HG02884 (cell line): ENCODE measurements at regions not wholly inside any gene's neighbourhood (a gene's known extent, or its start where the extent isn't known, plus 50 kb on each side); places are given as distances from the start of the nearest gene placed in this dataset.

Source experiments
- ATAC-seq: cut with Tn5 transposase; IDR thresholded peaks from one replicate; pipeline ENCODE4 v1.9.1; 2021; ENCODE audit warnings: mild to moderate bottlenecking, moderate library complexity; ENCODE audit not compliant: unreplicated experiment

DNA sequence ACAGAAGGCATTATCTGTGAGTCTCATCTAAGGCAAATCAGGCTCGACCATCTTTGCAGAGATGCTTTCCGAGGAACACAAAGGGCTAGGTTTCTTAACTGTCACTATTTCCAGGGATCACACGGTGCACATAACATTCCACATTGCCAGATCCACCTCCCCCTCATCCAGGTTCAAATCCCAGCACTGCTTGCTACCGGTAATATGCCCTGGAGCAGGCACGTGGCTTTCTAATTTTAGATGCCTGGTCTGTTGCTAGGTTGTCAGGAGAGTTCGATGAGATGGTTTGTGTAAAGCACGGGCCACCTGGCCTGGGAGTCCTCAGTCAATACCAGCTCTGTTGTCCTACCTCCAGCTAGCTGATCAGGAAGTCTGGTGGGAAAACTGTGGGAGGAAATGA lies 598.6 kb downstream of the NPHP4 start:
- no peak for ATAC-seq

DNA sequence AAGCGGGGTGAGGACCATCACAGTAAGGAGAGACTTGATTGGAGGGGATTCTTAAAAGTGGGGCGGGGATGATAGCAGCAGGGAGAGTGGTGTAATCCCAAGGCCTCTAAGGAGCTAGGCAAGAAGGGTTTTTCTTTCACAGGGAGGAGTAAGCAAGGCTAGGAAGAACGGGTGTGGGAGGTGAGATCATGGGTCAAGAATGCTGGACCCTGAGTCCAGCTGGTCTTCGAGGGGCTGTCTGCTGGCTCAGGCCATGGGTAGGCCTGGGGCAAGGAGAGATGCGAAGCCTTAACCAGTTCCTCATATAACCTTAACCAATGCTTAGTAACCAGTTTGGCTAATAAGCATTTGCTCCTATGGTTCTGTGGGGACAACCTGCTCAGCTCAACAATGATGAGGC lies 599.1 kb downstream of the NPHP4 start:
- ATAC-seq: no peak

GRCh38 chr1:5391725-5392124 lies 600.5 kb downstream of the NPHP4 start:
- no peak for ATAC-seq

GRCh38 chr1:5390504-5390903 lies 601.7 kb downstream of the NPHP4 start:
- ATAC-seq: no peak

GRCh38 chr1:5389101-5389885 lies 602.9 kb downstream of the NPHP4 start:
- ATAC-seq: no peak

- no peak for ATAC-seq
Observed at GRCh38 chr1:5388622-5389021, 603.6 kb downstream of the NPHP4 start.

- no peak for ATAC-seq
Observed at GRCh38 chr1:5386371-5386770, 605.9 kb downstream of the NPHP4 start.

GRCh38 chr1:5385956-5386355 lies 606.3 kb downstream of the NPHP4 start:
- ATAC-seq: no peak

DNA sequence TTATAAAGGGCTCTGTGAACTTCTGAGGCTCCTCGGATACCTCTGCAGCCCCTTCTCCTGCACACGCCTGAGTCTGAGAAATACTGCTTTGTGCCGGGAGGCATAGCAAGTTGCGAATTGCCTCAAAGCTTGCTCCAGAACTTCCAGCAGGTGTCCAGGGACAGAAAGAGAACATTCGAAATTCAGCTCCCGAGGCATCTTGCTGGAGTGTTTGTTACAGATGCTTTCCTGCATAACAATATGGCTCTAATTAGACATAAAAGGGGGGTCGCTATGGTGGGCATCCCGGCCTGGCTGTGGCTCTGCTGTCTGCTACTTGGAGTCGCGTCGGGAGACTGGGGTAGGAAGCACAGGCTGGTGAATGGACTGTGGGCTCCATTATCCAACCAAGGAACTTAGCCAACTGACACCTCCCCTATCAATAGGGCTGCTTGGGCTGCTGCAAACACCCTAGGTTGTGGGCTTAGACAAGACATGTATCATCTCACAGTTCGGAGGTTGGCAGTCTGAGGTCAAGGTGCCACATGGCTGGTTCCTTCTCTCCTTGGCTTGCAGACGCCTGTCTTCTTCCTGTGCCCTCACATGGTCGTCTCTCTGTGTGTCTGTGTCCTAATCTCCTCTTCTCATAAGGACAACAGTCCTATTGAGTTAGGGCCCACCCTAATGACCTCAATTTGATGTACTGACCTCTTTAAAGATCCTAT lies 607.0 kb downstream of the NPHP4 start:
- ATAC-seq: no peak

DNA sequence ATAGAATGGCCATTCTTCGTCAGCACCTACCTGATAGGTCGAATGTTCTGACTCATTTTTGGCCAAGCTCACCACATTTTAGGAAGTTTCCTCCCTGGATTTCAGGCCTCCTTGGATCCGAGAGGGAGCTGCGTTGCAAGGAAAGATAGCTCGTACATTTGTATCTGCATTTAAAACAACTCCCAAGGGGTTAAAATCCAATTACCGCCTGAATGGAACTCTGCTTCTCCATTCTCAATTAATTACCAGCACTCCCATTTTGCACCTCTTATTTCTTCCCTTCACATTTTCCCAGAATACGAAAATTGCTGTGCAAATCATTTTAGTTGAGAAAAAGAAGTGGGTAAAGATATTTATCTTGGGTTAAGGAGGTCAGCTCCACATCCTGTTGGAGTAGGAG lies 610.7 kb downstream of the NPHP4 start:
- ATAC-seq: no peak

DNA sequence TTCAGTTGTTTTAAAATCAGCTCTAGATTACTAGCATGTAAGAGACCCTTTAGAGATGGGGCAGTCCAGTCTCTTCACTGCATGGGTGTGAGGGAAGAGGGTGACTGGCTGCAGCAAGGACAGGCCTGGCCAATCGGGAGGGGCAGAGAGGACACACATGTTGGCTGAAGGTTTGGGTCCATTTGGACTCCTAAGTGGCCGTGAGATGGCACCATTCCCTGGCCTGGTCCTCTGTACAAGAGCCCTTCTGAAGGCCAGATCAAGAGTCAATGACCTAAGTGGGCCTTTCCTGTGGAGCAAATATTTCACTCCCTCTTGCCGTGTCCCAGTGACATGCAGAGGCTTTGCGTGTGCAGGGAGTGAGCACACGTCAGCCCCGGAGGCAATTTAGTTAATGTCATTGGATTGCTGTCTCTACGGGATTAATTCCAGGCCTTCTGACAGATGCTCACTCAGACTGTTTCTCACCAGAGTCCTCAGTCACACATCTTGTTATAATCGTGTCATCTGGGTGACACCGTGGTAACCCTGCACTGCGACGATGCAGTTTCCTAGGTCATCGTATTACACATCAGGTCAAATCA lies 613.0 kb downstream of the NPHP4 start:
- ATAC-seq: no peak

DNA sequence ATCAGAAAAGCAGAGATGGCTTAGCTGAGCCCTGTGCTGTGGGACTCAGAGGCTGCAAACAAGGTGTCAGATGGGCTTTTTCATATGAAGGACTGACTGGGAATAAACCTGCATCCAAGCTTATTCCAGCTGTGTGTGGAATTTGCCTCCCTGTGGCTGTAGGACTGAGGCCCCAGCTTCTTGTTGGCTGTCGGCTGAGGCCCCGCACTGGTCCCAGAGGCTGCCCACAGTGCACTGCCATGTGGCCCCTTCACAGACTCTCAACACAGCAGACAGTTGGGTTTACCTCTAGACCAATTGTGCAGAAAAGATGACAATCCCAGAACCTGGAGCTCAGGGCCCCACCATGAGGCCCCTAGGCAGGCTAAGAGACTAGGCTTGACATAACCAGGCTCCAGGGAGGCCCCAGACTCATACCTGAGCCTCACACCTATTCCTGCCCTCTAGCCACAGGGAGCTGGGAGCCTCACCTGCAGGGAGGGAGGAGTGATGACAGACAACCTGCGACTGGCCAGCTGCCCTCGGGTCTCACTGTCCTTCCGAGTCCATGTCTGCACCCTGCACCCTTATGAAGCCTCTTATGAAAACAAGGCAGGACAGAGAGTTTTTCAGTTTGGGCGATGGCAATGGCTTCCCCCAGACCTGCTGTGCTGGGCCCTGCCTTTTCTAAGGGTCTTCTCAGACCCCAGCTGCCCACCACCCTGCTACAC lies 615.5 kb downstream of the NPHP4 start:
- no peak for ATAC-seq

DNA sequence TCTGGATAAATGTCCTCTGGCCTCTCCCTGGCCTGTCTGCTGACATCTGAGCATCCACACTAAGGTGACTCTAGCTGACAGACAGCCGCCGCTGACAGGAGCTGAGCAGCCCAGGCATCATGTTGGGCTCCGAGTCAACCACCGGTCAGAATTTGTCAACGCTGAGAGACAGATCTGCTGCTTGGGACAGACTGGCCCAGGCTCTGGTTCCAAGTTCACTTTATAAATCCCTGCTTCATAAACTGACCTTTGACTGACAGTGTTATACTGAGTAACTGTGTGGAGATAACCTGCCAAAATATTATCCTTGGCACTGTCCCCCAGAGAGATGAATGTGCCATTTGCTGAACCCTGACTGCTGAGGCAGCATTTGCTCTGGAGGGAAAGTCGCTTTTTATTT lies 616.7 kb downstream of the NPHP4 start:
- no peak for ATAC-seq

GRCh38 chr1:5374192-5374591 lies 618.0 kb downstream of the NPHP4 start:
- ATAC-seq: no peak

- no peak for ATAC-seq
Observed at GRCh38 chr1:5373281-5373680, 618.9 kb downstream of the NPHP4 start.

DNA sequence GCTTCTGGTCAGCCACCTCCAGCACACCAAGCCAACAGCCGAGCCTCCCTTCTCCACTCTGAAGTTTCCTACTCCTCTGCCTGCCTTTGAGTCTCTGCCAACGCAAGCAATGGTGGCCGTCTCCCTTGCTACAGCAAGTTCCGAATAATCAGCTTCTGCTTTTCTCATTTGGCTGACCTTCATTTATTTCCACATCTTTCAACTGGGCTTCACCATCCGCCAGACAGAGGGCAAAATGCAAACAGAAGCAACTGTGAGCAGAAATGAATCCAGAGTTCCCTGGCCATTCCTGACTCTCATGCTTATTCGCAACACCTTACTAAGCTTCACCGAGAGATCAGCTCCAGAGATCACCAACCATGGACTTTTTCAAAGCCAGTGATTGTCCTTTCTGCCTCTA lies 621.0 kb downstream of the NPHP4 start:
- ATAC-seq: no peak

GRCh38 chr1:5370311-5370710 lies 621.9 kb downstream of the NPHP4 start:
- ATAC-seq: no peak

DNA sequence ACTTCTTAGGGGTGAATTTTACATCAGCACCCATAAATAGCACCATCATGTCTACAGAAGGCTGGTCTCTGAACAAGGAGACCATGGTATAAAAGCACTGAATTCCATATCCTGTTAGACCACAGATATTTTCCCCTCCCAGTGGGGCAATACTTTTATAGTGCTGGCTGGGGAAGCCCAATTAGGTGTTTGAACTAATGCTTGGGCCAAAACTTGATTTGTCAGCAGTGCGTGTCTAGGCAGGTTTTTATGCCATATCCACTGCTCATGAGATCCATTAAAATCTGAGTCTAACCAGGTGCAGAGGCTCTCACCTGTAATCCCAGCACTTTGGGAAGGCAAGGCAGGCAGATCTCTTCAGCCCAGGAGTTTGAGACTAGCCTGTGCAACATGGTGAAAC lies 623.0 kb downstream of the NPHP4 start:
- no peak for ATAC-seq

- no peak for ATAC-seq
Observed at GRCh38 chr1:5368201-5368600, 624.0 kb downstream of the NPHP4 start.

- ATAC-seq: no peak
Observed at GRCh38 chr1:5367306-5367705, 624.9 kb downstream of the NPHP4 start.

DNA sequence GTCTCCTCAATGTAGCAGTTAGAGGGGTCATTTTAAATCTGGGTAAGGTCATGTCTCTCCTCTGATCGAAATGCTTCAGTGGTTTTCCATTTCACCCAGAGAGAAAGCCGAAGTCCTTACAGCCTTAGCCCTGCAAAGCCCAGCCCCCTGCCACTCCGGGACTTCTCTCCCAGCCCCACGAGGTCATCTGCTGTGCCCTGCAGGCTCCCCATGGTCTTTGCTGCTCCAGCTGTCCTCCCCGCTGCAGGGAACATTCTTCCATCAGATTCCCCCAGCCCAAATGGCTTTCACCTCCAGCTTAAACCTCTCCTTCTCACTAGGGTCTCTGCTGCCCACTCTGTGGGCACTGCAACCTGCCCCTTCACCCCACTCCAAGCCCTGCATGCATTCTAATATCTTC lies 626.5 kb downstream of the NPHP4 start:
- ATAC-seq: no peak

DNA sequence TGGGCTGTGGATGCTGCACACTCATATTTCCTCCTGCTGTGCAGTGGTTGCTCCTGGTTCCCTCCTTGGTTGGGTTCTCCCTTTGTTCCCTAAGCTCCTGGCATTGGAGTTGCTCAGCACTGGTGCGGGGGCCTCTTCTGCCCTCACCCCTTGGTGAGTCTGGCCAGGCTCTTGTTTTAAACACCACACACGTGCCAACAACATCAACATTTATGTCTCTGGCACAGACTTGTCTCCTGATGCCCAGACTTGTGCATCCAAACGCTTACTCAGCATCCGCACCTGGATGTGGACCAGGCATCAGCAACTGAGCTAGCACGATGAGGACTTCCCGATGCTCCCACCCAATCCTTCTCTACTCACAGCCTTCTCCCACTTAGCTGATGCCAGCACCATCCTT lies 627.6 kb downstream of the NPHP4 start:
- no peak for ATAC-seq
